Gastrocnemius medialis (tissue), 4 donors: ENCODE measurements at regions not wholly inside any gene's neighbourhood (a gene's known extent, or its start where the extent isn't known, plus 50 kb on each side); places are given as distances from the start of the nearest gene placed in this dataset.

ENCODE experiments used
- ATAC-seq, 2 donors: fragments of 150-250 bp; one replicate each; pipeline ENCODE4 v1.9.1; 2016
- DNase-seq, 2 donors: peaks; one replicate each; pipeline ENCODE4 v3.0.0-alpha.2; 2019
- H3K27ac ChIP-seq, 4 donors: fragments of 200-600 bp; sonication (generic); 1 replicate in 1 of 4; 2 replicates in 3 of 4; pipeline ENCODE4 v1.5.1; 2016 to 2018; ENCODE audit warnings: mild to moderate bottlenecking in 2 of 4, moderate library complexity in 1 of 4
- H3K27me3 ChIP-seq, 3 donors: fragments of 200-600 bp; sonication (generic) in 2 of 3; 1 replicate in 1 of 3; 2 replicates in 2 of 3; pipeline versions ENCODE4 v1.5.1 to v1.6.0; 2016 to 2019; ENCODE audit warnings: mild to moderate bottlenecking in 1 of 3, moderate library complexity in 1 of 3
- H3K36me3 ChIP-seq, 2 donors: fragments of 200-600 bp; sonication (generic) in 1 of 2; one replicate each; pipeline ENCODE4 v1.5.1; 2017 to 2018
- H3K4me1 ChIP-seq, 2 donors: fragments of 200-600 bp; sonication (generic) in 1 of 2; one replicate each; pipeline ENCODE4 v1.5.1; 2016 to 2017; ENCODE audit warnings: mild to moderate bottlenecking in 2 of 2
- H3K4me3 ChIP-seq, 4 donors: fragments of 200-600 bp; sonication (generic) in 3 of 4; 1 replicate in 1 of 4; 2 replicates in 3 of 4; pipeline ENCODE4 v1.5.1; 2016 to 2019; ENCODE audit warnings: mild to moderate bottlenecking in 2 of 4
- H3K9me3 ChIP-seq, 3 donors: fragments of 200-600 bp; sonication (generic) in 2 of 3; 1 replicate in 1 of 3; 2 replicates in 2 of 3; pipeline ENCODE4 v1.5.1; 2016 to 2019
- POLR2A ChIP-seq, 2 donors: fragments of 450-650 bp; IDR thresholded peaks; one replicate each; pipeline ENCODE4 v1.6.1; 2017; ENCODE audit warnings: antibody characterized with exemption in 2 of 2, mild to moderate bottlenecking in 2 of 2, moderate library complexity in 2 of 2
- in situ Hi-C, 4 donors: fragments of 200-750 bp; cut with MboI; loops; one replicate each; pipeline versions ENCODE4 v1.15.0 to v1.8.0; 2017; ENCODE audit warnings: low sequenced_read_pairs in 4 of 4
- intact Hi-C: fragments of 100-400 bp; cut with DNase I; formaldehyde crosslinking; loops from one replicate; pipeline ENCODE4 v1.15.1; 2023; ENCODE audit warnings: low total_unique reads
- TF ChIP-seq, protein P1 (sequence below), 5 experiments: fragments of 450-650 bp in 3 of 5; fragments of 200-600 bp in 2 of 5; sonication (generic) in 2 of 5; IDR thresholded peaks in 4 of 5; conservative IDR thresholded peaks in 1 of 5; 1 replicate in 4 of 5; 2 replicates in 1 of 5; pipeline ENCODE4 v1.5.1; 2016 to 2019; ENCODE audit warnings: antibody characterized with exemption in 5 of 5, mild to moderate bottlenecking in 3 of 5, moderate library complexity in 3 of 5

DNA sequence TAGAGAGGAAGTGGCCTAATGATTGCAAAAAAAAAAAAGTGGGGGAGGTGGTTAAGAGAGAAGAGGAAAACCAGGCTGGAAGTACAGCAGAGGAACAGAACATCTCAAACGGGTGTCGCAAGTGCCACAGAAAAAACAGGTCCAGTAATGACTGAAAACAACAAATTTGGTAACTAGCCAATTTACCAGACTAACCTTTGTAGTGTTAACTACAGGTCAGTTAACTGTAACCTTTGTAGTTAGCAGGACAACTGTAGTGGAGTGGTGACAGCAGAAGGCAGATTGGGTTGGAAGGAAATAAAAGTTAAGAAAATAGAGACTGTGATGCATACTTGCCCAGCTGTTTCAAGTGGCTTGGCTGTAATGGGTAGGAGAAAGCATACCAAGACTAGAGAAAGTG lies 91.4 kb upstream of the CHST9 start:
- TF ChIP-seq, protein P1, sequence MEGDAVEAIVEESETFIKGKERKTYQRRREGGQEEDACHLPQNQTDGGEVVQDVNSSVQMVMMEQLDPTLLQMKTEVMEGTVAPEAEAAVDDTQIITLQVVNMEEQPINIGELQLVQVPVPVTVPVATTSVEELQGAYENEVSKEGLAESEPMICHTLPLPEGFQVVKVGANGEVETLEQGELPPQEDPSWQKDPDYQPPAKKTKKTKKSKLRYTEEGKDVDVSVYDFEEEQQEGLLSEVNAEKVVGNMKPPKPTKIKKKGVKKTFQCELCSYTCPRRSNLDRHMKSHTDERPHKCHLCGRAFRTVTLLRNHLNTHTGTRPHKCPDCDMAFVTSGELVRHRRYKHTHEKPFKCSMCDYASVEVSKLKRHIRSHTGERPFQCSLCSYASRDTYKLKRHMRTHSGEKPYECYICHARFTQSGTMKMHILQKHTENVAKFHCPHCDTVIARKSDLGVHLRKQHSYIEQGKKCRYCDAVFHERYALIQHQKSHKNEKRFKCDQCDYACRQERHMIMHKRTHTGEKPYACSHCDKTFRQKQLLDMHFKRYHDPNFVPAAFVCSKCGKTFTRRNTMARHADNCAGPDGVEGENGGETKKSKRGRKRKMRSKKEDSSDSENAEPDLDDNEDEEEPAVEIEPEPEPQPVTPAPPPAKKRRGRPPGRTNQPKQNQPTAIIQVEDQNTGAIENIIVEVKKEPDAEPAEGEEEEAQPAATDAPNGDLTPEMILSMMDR (IDR thresholded peaks at IDR 0.05 in 4 of 5, conservative IDR thresholded peaks at IDR 0.05 in 1 of 5), result no peak
- no peak for TF ChIP-seq POLR2A (IDR thresholded peaks at IDR 0.05)
- no peak for ATAC-seq
- no peak overlapping the region for H3K4me3 ChIP-seq
- intact Hi-C loops (no loop called here), in situ Hi-C loops (loop anchor here in 1 of 4 donors (25.0 kb wide), 1 partner anchor 111 kb away; no protein-coding TSS in a partner anchor)
- no peak for DNase-seq
- H3K9me3 ChIP-seq, result no peaks in the 10 kb centered on the region
- no peak overlapping the region for H3K27ac ChIP-seq
- H3K4me1 ChIP-seq, result no peaks in the 10 kb centered on the region
- no peaks in the 10 kb centered on the region for H3K27me3 ChIP-seq
- no peaks in the 10 kb centered on the region for H3K36me3 ChIP-seq

DNA sequence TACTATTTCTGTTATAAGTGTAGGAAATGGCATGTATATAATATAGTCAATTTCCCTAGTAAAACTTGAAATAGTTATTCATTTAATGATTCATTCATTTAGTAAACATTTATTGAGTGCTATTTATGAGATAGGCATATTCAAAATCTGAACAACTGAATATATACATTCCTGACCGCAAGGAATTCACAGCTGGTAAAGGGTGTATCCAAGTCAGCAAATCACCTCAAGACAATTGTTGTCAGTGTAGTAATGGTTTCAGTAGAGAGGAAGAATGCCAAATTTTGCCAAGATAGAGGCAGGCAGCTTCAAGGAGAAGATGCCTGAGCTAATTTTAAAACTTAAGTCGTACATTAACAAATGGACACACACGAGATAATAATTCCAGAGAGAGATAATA lies 89.8 kb upstream of the CHST9 start:
- intact Hi-C loops (no loop called here), in situ Hi-C loops (loop anchor here in 1 of 4 donors (25.0 kb wide), 1 partner anchor 112 kb away; no protein-coding TSS in a partner anchor)
- Histone ChIP-seq H3K27ac (no peak overlapping the region), H3K4me3 (no peak overlapping the region), H3K9me3 (no peaks in the 10 kb centered on the region), H3K36me3 (no peaks in the 10 kb centered on the region), H3K27me3 (no peaks in the 10 kb centered on the region), H3K4me1 (no peaks in the 10 kb centered on the region)
- DNase-seq (no peak), ATAC-seq (no peak)
- no peak for TF ChIP-seq POLR2A (IDR thresholded peaks at IDR 0.05)
- TF ChIP-seq, protein P1 (IDR thresholded peaks at IDR 0.05 in 4 of 5, conservative IDR thresholded peaks at IDR 0.05 in 1 of 5), result no peak

DNA sequence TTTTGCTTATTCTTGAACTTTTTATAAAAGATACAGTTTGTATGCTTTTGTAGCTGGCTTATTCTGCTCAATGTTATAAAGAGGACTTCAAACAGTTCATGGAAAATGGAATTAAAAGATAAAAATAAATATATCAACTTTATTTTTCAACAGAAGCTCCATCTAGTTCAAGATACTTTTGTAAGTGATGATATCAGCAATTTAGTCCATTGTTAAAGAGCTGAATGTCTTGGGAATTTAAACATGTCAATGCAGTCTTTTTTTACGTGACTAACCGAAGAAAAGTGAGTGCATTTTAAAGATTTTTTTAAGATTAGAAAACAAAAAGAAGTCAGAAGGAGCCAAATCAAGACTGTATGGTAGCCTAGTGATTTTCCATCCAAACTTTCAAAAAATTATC lies 85.4 kb upstream of the CHST9 start:
- Histone ChIP-seq H3K27me3 (no peaks in the 10 kb centered on the region), H3K4me3 (no peak overlapping the region), H3K4me1 (no peaks in the 10 kb centered on the region), H3K27ac (no peak overlapping the region), H3K9me3 (no peaks in the 10 kb centered on the region), H3K36me3 (no peaks in the 10 kb centered on the region)
- no peak for ATAC-seq
- DNase-seq, result no peak
- in situ Hi-C loops, result no loop called here
- TF ChIP-seq, protein P1 (IDR thresholded peaks at IDR 0.05 in 4 of 5, conservative IDR thresholded peaks at IDR 0.05 in 1 of 5), result no peak
- no peak for TF ChIP-seq POLR2A (IDR thresholded peaks at IDR 0.05)
- intact Hi-C loops, result no loop called here

DNA sequence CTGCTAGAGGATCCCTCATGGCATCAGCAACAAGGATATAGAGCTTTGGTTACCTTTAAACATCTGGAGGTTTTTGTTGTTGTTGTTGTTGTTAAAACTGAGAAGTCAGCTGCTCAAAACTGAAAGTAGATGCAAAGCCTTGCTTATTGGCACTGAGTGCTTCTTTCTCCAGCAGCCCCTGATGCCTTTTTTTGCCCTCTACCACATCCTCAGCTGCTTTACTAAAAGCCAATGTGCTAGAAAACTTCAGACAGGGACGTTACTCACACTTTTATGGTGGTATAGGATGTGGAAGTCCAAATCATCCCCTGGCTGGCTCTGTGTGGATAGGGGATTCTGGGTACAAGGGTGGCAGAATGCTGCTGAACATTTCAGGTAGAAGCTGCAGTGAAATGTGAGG lies 78.3 kb upstream of the CHST9 start:
- no peak for TF ChIP-seq POLR2A (IDR thresholded peaks at IDR 0.05)
- TF ChIP-seq, protein P1 (IDR thresholded peaks at IDR 0.05 in 4 of 5, conservative IDR thresholded peaks at IDR 0.05 in 1 of 5), result no peak
- intact Hi-C loops (no loop called here), in situ Hi-C loops (no loop called here)
- Histone ChIP-seq H3K4me3 (no peak overlapping the region), H3K27ac (no peak overlapping the region), H3K9me3 (no peaks in the 10 kb centered on the region), H3K36me3 (no peaks in the 10 kb centered on the region), H3K27me3 (no peaks in the 10 kb centered on the region), H3K4me1 (no peaks in the 10 kb centered on the region)
- ATAC-seq, result no peak
- no peak for DNase-seq
